ENCODE measurements at regions not wholly inside any gene's neighbourhood (a gene's known extent, or its start where the extent isn't known, plus 50 kb on each side); places are given as distances from the start of the nearest gene placed in this dataset.

DNA sequence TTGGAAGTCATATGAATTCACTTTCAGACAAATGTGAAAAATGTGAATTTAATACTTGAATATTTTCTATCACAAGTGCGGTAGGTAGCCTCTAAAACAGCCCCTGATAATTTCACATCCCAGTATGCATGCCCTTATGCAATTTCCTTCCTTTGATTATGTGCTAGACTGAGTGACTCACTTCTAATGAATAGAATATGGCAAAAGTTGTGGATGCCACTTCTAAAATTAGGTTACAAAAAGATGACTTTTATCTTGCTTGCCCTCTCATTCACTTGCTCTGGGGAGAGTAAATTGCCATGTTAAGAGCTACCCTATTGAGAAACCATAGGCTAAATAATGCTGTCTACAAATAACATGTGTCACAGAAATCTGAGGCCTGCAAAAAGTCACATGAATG, 402.5 kb upstream of the PCDH9 start:
- Histone ChIP-seq H2AFZ (ENCODE audit: control insufficient read depth, low read length) (no peak overlapping the region), H3K4me2 (ENCODE audit: control insufficient read depth, extremely low read depth, insufficient read depth, low read depth, low read length) (no peak overlapping the region), H3K27me3 (ENCODE audit: control insufficient read depth, extremely low read depth, insufficient read depth, low read length) (no peaks in the 10 kb centered on the region), H3K9ac (ENCODE audit: control insufficient read depth, extremely low read depth, insufficient read depth, low read length) (no peak overlapping the region), H3K4me3 (ENCODE audit: control insufficient read depth in 2 of 3, extremely low read depth in 1 of 3, insufficient read depth in 2 of 3, low read depth in 1 of 3, low read length in 3 of 3) (no peak overlapping the region), H3K4me1 (ENCODE audit: control insufficient read depth, extremely low read depth, insufficient read depth, low read length) (no peaks in the 10 kb centered on the region), H3K27ac (ENCODE audit: control insufficient read depth, insufficient read depth, low read length) (no peak overlapping the region), H3K79me2 (ENCODE audit: control insufficient read depth, insufficient read depth, low read length) (no peaks in the 10 kb centered on the region), H3K9me1 (ENCODE audit: control insufficient read depth, extremely low read depth, insufficient read depth, low read length) (no peaks in the 10 kb centered on the region), H3K36me3 (ENCODE audit: control insufficient read depth in 2 of 2, extremely low read depth in 1 of 2, insufficient read depth in 2 of 2, low read length in 2 of 2) (no peaks in the 10 kb centered on the region), H3K9me3 (ENCODE audit: control insufficient read depth, low read depth, low read length) (no peaks in the 10 kb centered on the region), H4K20me1 (ENCODE audit: control insufficient read depth, extremely low read depth, insufficient read depth, low read length) (no peaks in the 10 kb centered on the region)
- dilution Hi-C loops (cut with MboI; ENCODE audit: extremely low pct_ligation_motif_present, low sequenced_read_pairs), result no loop called here
- FAIRE-seq (no peak), DNase-seq (ENCODE audit: low read depth, low spot score) (no peak)
- TF ChIP-seq, protein P1, sequence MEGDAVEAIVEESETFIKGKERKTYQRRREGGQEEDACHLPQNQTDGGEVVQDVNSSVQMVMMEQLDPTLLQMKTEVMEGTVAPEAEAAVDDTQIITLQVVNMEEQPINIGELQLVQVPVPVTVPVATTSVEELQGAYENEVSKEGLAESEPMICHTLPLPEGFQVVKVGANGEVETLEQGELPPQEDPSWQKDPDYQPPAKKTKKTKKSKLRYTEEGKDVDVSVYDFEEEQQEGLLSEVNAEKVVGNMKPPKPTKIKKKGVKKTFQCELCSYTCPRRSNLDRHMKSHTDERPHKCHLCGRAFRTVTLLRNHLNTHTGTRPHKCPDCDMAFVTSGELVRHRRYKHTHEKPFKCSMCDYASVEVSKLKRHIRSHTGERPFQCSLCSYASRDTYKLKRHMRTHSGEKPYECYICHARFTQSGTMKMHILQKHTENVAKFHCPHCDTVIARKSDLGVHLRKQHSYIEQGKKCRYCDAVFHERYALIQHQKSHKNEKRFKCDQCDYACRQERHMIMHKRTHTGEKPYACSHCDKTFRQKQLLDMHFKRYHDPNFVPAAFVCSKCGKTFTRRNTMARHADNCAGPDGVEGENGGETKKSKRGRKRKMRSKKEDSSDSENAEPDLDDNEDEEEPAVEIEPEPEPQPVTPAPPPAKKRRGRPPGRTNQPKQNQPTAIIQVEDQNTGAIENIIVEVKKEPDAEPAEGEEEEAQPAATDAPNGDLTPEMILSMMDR (optimal IDR thresholded peaks at IDR 0.05 in 1 of 3, IDR thresholded peaks at IDR 0.05 in 1 of 3, conservative IDR thresholded peaks at IDR 0.05 in 1 of 3; ENCODE audit: extremely low read depth in 1 of 3, insufficient read depth in 2 of 3, low read length in 3 of 3), result no peak
- TF ChIP-seq EZH2 (IDR thresholded peaks at IDR 0.05; ENCODE audit: low read length), result no peak

DNA sequence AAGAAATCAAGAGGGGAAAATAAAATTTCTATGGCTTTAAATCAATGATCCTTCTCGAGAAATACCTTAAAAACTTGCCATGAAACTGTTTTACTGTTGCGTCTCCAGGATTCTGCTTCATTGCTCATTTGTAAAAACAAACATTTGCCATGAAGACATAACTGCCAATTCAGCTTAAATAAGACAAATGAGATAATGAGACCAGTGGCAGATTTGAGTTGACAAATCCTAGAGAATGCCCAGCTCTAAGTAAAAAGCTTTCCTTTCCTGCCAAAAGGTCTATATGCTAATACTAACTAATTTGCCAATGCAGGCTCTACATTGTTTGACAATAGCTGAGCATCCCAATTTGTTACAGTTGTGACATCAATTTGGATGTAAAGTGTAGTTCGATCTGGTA, 400.5 kb upstream of the PCDH9 start:
- no peak for DNase-seq (ENCODE audit: low read depth, low spot score)
- no peak overlapping the region for H3K4me2 ChIP-seq (ENCODE audit: control insufficient read depth, extremely low read depth, insufficient read depth, low read depth, low read length)
- H3K36me3 ChIP-seq (ENCODE audit: control insufficient read depth in 2 of 2, extremely low read depth in 1 of 2, insufficient read depth in 2 of 2, low read length in 2 of 2), result no peaks in the 10 kb centered on the region
- H3K27me3 ChIP-seq (ENCODE audit: control insufficient read depth, extremely low read depth, insufficient read depth, low read length), result no peaks in the 10 kb centered on the region
- H3K4me3 ChIP-seq (ENCODE audit: control insufficient read depth in 2 of 3, extremely low read depth in 1 of 3, insufficient read depth in 2 of 3, low read depth in 1 of 3, low read length in 3 of 3), result no peak overlapping the region
- H3K9me1 ChIP-seq (ENCODE audit: control insufficient read depth, extremely low read depth, insufficient read depth, low read length), result no peaks in the 10 kb centered on the region
- no peak overlapping the region for H3K9ac ChIP-seq (ENCODE audit: control insufficient read depth, extremely low read depth, insufficient read depth, low read length)
- H4K20me1 ChIP-seq (ENCODE audit: control insufficient read depth, extremely low read depth, insufficient read depth, low read length), result no peaks in the 10 kb centered on the region
- no peaks in the 10 kb centered on the region for H3K4me1 ChIP-seq (ENCODE audit: control insufficient read depth, extremely low read depth, insufficient read depth, low read length)
- H3K79me2 ChIP-seq (ENCODE audit: control insufficient read depth, insufficient read depth, low read length), result no peaks in the 10 kb centered on the region
- FAIRE-seq, result no peak
- H3K9me3 ChIP-seq (ENCODE audit: control insufficient read depth, low read depth, low read length), result no peaks in the 10 kb centered on the region
- H3K27ac ChIP-seq (ENCODE audit: control insufficient read depth, insufficient read depth, low read length), result no peak overlapping the region
- dilution Hi-C loops (cut with MboI; ENCODE audit: extremely low pct_ligation_motif_present, low sequenced_read_pairs), result no loop called here
- TF ChIP-seq, protein P1 (optimal IDR thresholded peaks at IDR 0.05 in 1 of 3, IDR thresholded peaks at IDR 0.05 in 1 of 3, conservative IDR thresholded peaks at IDR 0.05 in 1 of 3; ENCODE audit: extremely low read depth in 1 of 3, insufficient read depth in 2 of 3, low read length in 3 of 3), result no peak
- TF ChIP-seq EZH2 (IDR thresholded peaks at IDR 0.05; ENCODE audit: low read length), result no peak
- no peak overlapping the region for H2AFZ ChIP-seq (ENCODE audit: control insufficient read depth, low read length)

All from keratinocyte (primary cell).